HG03354 (cell line): ENCODE measurements at regions not wholly inside any gene's neighbourhood (a gene's known extent, or its start where the extent isn't known, plus 50 kb on each side); places are given as distances from the start of the nearest gene placed in this dataset.

ENCODE experiments used
- ATAC-seq: cut with Tn5 transposase; IDR thresholded peaks from one replicate; pipeline ENCODE4 v1.9.1; 2021; ENCODE audit warnings: mild to moderate bottlenecking; ENCODE audit not compliant: unreplicated experiment, poor library complexity, severe bottlenecking

GRCh38 chr13:74838096-74838495, 643.9 kb downstream of the TBC1D4 start:
- no peak for ATAC-seq

- no peak for ATAC-seq
These were observed 645.3 kb downstream of the TBC1D4 start for GRCh38 chr13:74836628-74837027.

DNA sequence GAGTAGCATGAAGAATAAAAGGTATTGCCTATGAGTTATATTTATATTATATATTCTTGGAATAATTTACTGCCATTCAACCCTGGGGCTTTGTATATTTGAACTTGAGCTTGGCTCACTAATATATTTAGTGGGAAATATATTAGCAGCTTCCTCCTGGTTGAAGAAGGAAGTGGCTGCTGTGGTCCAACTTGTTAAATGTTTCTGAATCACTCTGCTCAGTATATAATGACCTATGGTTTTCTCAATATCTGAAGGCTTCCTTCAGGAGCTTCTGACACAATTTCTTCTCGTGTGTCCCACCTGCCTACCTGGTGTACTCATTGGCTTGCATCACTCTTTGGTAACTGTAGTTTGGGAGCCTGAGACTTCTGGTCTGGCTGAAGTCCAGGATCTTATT, 646.4 kb downstream of the TBC1D4 start:
- ATAC-seq, result no peak

- ATAC-seq, result no peak
These were observed 656.1 kb downstream of the TBC1D4 start for GRCh38 chr13:74825938-74826246.

- ATAC-seq, result no peak
These were observed 656.6 kb downstream of the TBC1D4 start for GRCh38 chr13:74825152-74825937.

GRCh38 chr13:74820809-74821208, 661.2 kb downstream of the TBC1D4 start:
- ATAC-seq, result no peak

DNA sequence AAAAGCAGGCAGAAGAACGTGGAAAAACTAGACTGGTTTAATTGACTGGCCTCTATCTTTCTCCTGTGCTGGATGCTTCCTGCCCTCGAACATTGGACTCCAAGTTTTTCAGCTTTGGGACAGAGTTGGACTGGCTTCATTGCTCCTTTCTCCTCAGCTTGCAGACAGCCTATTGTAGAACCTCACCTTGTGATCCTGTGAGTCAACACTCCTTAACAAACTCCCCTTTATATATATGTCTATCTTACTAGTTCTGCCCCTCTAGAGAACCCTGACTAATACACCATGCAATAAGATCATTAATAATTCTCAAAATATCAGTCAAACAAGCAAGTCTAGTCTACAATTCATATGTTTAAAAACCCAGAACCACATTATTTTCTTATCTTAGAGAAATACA, 662.4 kb downstream of the TBC1D4 start:
- no peak for ATAC-seq

DNA sequence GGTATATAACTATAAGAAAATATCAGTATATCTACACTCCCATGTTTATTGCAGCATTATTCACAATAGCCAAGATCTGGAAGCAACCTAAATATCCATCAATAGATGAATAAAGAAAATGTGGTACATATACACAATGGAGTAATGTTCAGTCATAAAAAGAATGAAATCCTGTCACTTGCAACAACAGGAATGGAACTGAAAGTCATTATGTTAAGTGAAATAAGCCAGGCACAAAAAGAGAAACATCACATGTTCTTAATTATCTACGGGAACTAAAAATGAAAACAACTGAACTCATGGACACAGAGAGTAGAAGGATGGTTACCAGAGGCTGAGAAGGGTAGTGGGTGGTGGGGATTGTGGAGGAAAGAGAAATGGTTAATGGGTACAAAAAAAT, 665.2 kb downstream of the TBC1D4 start:
- no peak for ATAC-seq

DNA sequence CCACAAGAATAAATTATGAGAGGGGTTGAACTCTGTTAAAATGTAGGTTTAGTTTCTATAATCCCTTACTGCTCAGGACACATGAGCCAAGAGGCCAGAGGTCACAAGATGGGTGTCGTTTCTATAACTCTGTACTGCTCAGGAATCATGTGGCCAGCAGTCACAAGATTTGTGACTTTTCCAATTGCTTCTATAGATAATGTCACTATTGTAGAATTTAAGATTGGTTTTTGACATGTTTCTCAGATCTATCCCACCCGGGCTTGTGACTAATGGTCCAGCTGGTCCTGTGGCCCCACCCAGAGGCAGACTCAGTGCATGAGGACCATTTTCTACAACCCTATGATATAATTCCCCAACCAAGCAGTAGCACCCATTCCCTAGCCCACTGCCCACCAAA, 662.0 kb upstream of the KLF12 start:
- ATAC-seq, result no peak

DNA sequence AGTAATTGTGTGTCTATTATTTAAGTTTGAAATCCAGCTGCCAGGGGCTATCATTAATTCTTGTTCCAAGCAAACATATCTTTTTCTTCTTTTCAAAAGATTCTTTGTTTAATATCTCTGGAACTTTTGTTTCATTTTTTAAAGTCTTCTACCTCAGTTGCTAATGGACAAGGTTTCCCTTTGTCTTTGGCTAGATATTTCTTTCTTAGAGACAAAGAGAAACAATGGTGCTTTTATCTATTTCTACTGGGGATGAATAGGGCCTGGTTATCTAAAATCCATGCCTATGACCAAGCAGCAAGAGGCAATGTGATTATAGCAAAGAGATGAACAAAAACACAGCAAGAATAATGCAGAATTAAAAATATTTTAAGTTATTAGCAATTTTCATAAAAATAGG, 661.3 kb upstream of the KLF12 start:
- ATAC-seq, result no peak

- ATAC-seq, result no peak
These were observed 660.4 kb upstream of the KLF12 start for GRCh38 chr13:74794582-74794981.

DNA sequence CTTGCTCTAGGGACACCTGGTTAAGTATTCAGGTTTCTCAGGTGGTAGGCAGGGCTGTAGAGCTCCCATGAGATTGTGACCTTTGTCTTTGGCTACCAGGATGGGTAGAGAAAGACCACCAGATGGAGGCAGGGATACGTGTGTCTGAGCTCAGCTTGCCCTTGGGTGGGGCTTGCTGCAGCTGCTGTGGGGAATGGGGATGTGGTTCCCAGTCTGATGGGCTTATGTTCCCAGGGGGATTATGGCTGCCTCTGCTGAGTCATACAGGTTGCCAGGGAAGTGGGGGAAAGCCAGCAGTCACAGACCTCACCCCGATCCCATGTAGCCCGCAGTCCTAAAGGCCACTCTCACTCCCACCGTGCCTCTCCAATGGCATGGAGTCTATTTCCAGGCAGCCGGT, 659.9 kb upstream of the KLF12 start:
- no peak for ATAC-seq

DNA sequence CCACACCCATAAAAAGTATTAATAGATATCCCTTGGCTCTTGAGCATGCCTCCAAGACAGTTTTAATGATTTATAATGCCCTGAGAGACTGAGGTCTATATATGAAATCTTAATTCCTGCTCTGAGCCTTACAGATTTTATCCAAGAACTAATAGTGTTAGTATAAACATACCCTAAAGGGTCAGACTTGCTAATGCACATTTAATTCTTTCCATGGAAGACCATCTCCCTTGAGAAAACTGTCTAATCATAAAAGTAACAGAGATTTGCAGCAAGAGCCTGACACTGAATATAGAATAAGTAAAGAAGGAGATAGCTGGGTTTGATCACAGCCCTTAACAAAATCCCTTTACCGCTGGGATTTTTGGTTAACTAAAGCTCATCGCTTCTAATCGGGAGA, 650.8 kb upstream of the KLF12 start:
- no peak for ATAC-seq

DNA sequence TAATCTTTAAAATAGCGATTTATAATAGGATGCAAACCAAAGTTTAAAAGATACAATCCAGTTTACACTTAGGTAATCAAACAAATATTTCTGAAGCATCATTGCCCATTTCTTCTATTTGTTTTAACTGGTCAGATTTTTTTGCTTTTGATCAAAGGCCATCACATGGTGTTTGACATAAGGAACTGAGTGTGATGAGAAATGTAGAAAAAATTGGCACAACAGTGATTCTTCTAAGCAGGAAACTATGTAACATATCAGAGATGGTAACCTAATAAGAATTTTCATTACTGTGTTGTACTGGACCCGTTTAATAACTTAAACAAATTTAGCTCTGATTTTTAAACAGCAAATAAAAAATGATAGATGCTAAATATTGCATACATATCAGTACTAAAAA, 644.7 kb upstream of the KLF12 start:
- no peak for ATAC-seq

- ATAC-seq, result no peak
These were observed 643.9 kb upstream of the KLF12 start for GRCh38 chr13:74778087-74778486.

GRCh38 chr13:74774264-74774663, 640.1 kb upstream of the KLF12 start:
- no peak for ATAC-seq

DNA sequence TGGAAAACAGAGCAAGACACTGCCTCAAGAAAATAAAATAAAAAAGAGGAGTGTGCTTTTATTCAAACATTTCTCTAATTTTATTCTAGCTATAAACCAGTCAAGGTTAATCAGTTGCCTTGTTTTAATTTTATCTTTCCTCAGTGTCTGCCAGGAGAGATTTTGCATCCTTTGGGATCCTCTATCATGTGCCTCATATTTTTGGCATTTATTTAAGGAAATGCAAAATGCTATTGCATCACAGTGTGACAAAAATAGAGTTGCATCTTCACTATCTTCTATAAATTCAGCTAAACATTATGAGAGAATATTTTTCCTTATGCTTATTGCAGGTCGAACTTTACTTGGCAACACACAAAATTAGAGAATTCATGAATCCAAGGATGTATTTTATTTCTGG, 639.0 kb upstream of the KLF12 start:
- ATAC-seq, result no peak

DNA sequence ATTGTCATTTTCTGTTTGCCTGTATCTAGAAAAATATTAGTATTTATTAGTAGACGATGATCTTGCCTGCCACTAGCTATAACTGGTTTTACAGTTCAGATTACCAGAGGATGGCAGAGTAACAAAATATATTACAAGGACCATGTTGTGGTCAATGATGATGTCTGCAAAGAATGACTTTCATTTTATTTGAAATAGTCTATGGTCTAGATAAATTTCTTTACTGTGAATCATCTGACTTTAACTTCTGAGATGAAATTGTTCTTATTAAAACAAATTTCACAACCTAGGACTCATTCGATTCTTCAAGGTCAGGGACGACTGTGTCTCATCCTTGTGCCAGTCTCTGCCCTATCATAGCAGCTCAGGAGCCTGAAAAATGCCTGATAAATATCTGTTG, 637.8 kb upstream of the KLF12 start:
- ATAC-seq, result no peak

DNA sequence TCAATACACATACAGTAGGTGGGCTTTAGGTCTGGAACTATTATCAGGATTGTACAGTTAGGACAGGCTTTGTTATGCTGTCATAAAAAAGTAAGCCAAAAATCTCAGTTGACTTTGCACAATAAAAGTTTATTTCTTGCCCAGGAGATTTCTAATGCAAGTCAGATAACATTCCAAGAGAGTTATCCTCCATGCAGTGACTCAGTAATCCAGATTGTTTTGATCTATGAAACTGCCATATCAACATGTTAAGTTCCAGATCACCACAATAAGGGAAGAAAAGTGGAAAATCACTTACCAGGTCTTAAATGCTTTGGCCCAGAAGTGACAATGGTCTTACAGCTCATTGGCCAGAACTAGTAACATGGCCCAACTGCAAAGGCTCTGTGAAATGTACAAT, 636.2 kb upstream of the KLF12 start:
- ATAC-seq, result no peak

DNA sequence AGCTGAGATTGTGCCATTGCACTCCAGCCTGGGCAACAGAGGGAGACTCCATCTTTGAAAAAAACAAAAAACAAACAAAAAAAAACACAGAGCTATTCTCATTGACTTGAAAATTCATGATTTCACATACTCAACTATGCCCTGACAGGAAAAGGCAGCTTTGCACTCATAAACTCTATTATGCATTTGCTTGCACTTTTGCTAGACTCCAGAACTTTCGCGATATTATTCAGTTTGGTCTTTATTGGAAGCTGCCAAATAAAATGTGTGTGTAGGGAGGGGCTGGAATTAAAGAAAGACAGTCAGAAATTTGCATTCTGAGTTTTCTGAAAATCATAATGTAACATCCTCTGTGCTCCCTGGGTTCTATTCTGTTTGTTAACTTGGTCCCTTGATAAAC, 635.1 kb upstream of the KLF12 start:
- ATAC-seq, result no peak

- ATAC-seq, result no peak
These were observed 634.4 kb upstream of the KLF12 start for GRCh38 chr13:74768521-74769085.

DNA sequence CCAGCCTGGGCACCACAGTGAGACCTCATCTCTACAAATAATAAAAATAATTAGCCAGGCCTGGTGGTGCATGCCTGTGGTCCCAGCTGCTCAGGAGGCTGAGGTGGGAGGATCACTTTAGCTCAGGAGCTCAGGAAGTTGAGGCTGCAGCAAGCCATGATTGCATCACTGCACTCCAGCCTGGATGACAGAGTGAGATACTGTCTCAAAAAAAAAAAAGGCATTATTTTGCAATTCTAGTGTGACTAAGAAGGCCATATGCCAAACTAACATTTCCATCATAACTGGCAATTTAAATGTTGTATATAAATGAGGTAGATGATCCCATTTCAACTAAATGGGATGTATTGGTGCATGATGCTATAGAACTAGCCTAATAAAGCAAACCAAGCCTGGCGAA, 632.8 kb upstream of the KLF12 start:
- no peak for ATAC-seq
